ENCODE measurements at regions not wholly inside any gene's neighbourhood (a gene's known extent, or its start where the extent isn't known, plus 50 kb on each side); places are given as distances from the start of the nearest gene placed in this dataset.

DNA sequence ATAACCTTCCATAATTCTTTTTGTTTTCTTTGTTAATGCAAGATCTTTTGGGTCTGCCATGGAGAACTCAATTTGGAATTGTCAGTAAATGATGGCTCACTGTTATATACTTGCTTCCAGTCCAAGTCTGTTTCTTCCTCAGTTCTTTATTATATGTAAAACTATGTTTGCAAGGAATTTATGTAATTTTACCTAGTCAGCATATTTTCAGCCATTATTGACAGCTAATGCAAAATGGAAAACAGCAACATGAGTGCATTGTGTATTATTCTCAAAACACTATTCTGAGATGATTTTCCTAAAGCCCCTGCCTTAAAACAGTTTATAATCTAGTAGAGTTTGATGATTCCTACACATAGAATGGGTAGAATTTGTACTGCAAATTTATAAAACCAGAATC is 167.5 kb downstream of the TANC2 start:
- DNase-seq (ENCODE audit: low spot score): no peak

DNA sequence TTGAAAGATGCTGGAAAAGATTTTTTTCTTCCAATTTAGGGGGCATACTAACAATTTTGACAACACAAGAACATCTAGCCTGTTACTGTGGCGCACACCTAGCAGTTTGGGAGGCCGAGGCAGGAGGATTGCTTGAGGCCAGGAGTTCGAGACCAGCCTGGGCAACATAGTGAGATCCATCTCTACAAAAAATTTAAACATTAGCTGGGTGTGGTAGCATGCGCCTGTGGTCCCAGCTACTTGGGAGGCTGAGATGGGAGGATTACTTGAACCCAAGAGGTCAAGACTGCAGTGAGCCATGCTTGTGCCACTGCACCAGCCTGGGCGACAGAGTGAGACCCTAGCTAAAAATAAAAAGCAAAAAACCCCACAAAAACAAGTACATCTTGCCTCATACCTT is 168.8 kb downstream of the TANC2 start:
- no peak for DNase-seq (ENCODE audit: low spot score)

DNA sequence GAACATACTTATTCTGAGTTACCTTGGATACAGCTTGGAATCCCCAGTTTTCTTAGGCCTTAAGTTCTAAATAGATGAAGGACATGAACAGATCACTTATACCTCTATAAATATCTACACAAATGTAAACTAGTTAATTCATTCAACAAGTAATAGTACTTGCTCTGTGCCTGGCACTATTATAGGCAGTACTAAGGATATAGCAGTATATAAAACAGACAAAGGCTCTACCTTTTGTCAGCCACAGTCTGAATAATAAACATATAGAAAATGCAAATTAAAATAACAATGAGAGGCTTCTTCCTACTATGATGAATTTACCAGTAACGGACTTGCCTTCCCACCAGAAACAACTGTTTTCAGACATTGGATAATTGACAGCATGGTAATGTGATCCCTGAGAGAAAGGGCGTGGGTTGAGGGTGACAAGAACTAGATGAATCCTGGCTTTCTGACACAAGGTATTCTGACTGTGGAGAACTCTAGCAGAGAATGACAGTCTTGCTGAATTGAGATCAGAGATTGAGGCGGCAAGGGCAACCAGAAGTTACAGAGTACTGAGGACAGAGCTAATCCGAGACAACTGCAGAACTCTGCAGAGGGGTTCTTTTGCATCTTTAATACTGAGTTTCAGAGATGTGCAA is 170.5 kb downstream of the TANC2 start:
- DNase-seq (ENCODE audit: low spot score): no peak

DNA sequence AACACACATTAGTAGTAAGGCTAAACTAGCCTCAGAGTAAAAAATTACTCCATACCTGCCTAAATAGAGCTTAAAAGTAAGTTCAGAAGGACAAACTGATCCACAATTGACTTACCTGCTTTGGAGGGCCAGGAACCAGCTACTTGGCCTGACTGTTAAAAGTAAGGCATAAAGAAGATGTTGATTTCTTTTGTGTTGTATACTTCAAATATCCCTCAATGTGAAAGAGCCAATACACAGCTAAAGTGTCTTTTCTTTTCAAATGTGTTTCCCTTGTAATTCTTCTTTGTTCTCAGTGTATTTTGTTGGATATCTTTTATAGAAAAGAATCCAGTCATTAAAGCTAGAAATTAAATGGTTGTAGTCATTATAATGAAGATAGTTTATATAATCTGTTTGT is 171.1 kb downstream of the TANC2 start:
- DNase-seq (ENCODE audit: low spot score): no peak

DNA sequence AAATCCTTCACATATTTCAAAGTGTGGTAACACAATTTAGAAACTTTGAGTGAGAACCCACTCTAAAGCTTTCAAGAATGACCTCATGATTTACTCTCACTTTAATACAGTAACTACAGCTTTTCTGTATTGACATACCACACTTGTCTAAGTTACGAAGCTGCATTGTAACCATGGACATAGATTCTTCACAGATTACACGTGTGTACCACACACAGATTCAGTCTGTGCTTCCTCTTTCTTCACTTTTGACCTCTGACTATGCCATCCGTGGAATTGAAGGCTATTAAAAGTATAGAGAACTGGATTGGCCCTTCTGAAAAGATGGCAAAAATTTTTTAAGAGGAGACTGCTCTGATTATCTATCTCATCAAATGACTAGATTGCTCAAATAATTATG is 172.7 kb downstream of the TANC2 start:
- DNase-seq (ENCODE audit: low spot score): peak; percentile 26

DNA sequence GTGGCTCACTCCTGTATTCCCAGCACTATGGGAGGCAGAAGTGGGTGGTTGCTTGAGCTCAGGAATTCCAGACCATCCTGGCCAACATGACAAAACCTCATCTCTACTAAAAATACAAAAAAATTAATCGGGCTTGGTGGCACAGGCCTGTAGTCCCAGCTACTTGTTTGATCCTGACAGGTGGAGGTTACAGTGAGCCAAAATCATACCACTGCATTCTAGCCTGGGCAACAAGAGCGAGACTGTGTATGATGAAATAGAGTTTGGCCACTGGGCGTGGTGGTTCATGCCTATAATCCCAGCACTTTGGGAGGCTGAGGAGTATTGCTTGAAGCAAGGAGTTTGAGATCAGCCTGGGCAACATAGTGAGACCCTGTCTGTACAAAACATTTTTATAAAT is 173.3 kb downstream of the TANC2 start:
- DNase-seq (ENCODE audit: low spot score): no peak

DNA sequence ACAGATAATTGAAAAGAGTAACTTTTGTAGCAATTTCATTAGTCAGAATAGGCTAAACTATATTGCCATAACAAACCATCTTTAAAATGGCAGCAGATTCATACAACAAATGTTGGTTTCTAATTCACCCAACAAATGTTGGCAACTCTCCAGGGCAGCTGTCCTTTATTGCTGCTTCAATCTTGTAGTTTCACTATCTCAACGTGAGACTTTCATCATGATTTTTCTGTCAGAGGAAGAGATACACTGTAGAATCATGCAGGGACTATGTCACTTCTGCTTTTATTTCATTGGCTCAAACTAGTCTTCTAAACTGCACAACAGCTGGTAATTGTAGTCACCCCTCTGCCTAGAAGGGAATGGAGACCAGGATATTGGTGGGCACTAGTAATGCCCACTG is 174.2 kb downstream of the TANC2 start:
- peak; percentile 94 for DNase-seq (ENCODE audit: low spot score)

DNA sequence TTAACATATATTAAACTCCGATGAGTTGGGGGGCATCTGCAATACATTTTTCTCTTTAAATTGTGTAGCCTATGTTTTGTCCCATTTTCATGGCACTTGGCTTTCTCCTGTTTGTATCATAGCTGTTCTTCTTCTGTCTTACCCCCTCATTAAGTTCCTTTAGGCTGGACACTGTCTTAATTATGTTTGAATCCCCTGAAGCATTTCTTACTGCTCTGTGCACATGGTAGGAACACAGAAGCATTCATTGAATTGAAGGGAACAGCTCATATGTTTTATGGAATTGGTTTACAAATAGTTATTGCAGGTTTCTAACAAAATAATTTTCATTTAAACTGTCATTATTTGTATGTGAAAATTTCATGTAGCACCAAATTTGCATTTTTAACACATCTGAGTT is 176.8 kb downstream of the TANC2 start:
- DNase-seq (ENCODE audit: low spot score): no peak

DNA sequence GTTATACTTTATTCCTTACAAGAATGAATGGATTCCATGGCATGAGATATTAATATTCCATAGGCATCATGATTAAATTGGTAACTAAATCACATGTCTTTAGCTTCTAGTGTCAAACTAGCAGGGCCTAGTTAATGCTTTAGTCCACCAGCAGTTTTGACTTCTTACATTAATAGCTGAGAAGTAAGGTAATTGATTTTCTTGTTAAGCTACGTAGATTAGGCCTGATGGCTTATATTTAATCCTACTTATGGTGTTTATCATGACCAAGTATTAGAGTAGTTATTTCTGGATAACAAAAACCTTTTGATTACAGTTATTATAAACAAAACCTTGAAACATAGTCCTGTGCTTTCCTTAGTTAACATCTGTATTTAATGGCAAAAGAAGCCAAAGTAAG is 184.5 kb downstream of the TANC2 start:
- DNase-seq (ENCODE audit: low spot score): no peak

DNA sequence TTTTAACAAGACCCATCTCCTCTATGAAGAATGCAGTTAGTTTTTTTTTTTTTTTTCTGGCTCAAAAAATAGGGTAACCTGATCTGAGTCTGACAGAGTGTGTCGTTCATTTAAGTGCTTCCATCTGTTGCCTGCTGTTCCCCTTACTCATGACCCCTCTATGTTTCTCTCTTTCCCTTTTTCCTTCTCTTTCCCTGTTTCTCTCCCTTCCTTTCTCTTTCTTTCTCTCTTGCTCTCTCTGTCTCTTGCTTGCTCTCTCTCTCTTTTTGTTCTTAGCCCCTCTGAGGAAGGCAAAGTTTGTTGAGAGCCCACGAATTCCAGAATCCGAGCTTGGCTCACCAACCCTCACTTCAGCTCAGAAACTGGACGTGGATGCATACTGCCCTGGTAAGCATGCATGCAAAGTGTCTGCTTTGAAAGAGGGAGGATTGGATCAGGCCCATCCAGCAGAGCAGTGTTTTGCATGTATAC is 185.0 kb downstream of the TANC2 start:
- DNase-seq (ENCODE audit: low spot score): no peak

DNA sequence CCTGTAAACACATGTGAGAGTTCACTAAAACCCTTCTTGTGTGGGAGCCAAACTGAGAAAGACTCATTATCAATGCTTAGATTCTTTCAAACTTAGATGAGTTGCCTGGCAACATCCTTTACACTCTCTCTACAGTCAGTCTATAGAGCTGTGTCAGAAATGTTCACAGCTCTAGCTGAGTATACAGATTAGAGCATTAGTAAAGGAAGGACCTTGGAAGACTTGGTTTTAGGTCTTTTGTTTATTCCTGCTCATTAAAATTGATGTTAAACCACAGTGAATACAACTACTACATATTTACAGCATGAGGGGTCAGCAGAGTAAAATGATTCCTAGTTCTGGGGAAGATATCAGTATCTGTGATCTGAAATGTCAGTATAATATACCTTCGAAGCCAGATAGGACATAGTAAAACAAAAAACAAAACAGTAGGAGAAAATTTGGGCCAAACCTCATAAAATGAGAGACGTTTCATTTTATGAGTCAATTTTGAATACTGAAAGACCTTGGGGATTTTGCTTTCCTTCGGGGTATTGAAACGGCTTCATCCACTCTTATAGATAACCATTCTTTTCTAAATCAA is 186.0 kb downstream of the TANC2 start:
- no peak for DNase-seq (ENCODE audit: low spot score)

DNA sequence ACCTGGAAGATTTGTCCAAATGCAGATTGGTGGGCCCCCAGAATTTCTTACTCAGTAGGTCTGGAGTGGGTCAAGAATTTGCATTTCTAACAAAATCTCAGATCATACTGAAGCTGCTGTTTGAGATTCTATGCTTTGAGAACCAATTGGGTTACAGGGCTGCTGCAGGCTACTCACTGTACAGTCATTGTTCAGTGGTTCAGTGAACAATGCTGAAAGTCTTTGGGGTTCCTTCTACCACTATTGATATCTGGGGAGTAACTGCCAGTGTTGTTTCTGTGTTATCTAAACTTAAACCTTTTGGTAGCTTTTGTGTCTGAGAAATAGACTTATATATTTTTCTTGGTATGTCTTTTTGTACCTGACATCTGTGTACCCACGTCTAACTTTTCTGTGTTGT is 187.5 kb downstream of the TANC2 start:
- no peak for DNase-seq (ENCODE audit: low spot score)

DNA sequence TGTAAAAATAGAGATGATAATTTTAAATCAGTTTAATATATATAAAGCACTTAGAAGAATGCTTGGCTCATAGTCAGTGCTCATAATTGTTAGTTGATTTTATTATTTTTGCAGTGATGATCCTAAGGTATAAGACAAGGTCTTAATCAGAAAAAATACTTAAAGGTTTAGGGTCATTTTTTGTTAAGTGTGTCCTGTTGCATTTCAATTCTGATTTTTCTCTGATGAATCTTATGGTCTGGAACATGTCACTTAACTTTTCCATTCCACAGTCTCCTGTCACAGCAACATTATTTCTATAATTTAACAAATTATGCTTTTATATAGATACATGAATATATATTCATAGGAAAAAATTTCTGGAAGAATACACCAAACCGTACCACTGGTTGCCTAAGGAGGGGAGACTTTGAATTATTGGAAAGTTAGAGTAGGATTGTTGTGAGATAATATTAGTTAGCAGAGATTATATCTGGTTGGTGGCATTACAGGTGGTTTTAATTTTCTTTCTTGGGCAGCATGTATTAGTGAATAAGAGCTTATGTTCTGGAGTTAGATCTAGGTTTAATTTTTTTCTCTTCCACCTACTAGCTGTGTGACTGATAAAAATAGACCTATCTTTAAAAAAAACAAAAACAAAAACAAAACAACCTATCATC is 188.7 kb downstream of the TANC2 start:
- DNase-seq (ENCODE audit: low spot score): no peak

DNA sequence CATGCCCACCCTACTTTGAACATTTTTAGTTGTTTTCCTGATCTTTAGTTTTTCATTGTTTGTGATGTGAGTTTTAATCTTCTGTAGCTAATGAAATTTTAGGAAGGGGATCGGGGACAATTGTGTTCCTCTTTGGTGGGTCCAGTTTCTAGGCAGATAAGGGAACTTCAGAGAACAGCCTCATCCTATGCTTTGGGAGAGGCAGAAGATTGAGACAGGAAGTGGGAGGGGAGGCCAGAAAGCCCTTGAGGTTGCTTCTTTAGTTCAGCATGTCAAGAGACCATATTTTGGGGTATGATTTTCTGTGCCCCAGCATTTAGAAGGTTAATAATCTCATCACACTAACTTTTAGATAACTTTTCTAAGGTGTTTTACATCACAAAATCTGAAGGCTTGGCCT is 191.0 kb downstream of the TANC2 start:
- no peak for DNase-seq (ENCODE audit: low spot score)

DNA sequence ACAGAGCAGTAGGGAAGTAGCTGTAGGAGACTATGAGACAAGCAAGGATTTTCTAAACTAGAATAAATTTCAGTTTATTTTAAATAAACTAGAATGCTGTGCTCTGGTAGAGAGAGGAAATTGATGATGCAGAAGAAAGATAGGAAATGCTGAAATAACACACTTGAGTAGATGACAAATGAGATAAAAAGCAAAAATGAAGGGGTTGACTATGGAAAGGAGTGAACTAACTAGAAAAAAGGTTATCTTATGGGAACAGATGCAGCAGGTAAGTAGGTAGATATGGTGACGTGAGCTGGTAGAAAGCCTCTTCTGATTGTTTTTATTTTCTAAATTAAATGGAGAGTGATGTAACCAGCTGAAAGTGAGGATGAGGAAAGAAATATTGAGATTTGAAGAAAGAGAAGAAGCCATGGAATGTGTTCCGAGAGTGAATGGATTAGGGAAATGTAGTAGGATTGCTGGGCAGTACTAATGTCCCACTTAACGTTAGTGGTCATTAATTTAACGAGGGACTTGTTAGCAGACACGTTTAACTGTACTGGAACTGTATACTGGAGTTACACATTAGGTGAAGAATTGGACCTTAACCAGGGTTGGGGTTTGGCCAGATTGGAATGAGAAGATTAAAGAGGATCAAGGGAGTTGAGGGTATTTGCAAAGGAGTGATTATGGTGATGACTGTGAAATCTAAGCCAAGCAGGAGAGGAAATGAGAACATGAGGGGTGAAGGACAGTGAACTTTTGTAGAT is 196.5 kb downstream of the TANC2 start:
- DNase-seq (ENCODE audit: low spot score): no peak

DNA sequence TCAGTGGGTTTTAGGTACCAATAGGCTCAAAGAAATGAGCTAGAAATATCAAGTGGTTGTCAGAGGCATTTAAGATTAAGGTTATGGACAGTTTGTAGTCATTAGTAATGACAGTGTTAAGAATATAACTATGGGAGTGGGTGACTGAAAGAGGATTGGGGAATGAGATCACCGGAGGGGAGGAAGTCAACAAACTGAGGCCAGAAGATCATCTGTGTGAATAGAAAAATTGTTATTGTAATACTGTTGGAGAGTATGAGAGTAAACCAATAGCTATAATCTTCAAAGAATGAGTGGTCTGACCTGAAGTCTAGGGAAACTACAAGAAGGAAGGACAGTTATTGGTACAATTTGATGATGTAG is 197.1 kb downstream of the TANC2 start:
- DNase-seq (ENCODE audit: low spot score): no peak

DNA sequence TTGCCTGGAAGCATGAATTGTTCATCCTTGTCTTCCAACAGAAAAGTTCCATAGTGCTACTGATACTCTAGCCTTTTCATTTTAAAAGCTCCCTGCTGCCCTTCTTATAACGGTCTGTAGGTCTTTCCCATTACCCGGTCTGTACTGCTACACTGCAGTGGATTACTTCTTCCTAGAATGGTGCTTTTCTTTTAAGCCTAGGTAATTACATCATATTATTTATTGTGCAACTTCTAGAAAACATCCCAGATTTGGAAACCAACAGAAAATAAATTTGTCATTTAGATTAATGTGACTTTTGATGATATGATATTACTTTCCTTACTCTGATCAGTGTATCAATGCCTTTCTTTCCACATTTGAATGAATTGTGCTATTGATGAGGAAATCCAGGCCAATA is 199.4 kb downstream of the TANC2 start:
- no peak for DNase-seq (ENCODE audit: low spot score)

DNA sequence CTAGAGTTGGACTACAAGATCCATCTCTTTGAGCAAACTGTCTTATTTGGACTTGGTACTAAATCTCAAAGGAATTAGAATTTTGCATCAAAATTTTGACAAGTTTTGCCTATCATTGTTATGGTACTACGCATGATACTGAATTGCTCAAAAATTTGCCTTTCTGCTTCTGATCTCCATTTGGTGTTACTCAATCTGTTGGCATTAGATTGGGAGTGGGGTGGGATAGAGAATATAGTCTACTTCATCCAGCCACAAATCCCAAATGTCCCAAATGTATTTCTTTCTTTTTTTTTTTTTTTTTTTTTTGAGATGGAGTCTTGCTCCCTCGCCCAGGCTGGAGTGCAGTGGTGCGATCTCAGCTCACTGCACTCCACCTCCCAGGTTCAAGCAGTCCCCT is 204.8 kb downstream of the TANC2 start:
- DNase-seq (ENCODE audit: low spot score): no peak

DNA sequence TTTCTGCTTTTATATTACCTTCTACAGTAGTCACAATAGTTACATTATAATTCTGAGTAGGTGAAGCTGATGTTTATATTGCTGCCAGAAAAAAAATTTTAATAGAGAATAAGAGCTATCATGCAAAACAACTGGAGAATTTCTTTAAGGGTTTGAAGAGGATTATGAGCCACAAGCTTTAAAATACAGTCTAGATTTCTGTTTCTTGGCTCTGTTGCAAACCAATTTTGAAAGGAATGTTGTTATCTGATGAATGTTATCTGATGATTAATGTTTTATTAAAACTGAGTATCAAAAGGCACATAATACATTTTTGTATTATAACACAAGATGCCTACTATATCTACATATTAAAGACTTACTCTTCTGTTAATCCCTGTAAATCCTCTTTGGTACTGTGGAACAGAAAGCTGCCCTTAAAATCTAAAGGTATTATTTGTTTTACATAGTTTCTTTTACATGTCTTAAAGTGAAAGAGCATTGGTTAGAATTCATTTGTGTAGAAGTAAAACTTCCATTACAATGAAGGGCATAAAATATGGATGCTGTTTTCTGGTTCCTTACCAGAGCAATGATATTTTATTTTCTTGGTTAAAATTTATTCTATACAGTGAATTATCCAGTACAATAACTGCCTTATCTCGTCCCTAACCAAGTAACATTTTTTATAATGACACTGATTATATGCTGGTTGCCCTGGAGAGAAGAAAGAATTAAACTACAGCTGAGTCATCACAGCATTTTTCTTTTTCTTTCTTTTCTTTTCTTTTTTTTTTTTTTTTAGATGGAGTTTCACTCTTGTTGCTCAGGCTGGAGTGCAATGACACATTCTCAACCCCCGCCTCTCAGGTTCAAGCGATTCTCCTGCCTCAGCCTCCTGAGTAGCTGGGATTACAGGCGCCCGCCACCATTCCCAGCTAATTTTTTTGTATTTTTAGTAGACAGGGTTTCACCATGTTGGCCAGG is 205.7 kb downstream of the TANC2 start:
- no peak for DNase-seq (ENCODE audit: low spot score)

DNA sequence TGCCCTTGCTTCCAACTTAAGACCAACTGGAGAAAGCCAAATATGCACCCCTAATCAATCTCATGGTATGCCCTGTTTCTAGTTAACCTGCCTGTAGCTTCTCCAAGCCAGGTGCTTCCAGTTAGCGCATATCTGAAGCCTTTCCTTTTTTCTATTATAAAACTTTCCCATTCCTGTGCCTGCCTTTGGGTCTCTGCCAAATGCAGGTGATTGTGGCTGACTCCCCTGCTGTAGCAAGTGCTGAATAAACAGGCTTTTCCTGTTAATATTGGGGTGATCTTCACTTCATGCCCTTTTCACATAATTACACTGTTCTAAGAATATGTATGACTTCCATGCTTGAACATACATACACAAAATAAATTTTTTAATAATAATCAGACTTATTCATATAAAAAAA is 207.4 kb downstream of the TANC2 start:
- no peak for DNase-seq (ENCODE audit: low spot score)

DNA sequence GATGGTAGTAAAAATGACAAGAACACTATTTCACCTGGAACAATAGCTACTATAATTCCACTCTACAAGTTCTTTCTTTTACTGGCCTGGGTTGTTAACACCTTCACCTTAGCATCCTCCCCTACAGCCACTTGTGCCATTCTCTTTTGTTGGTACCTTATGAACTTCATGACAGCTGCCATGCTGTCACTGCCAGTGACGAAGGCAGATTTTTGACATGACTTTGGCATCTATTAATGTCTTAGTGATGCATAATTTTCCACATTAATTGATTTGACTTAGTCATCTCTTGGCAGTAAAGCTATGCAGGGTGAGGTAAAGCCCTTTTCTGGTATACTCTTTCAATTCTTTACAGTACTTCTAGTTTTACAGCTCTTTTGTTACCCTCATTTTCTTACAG is 207.9 kb downstream of the TANC2 start:
- DNase-seq (ENCODE audit: low spot score): no peak

DNA sequence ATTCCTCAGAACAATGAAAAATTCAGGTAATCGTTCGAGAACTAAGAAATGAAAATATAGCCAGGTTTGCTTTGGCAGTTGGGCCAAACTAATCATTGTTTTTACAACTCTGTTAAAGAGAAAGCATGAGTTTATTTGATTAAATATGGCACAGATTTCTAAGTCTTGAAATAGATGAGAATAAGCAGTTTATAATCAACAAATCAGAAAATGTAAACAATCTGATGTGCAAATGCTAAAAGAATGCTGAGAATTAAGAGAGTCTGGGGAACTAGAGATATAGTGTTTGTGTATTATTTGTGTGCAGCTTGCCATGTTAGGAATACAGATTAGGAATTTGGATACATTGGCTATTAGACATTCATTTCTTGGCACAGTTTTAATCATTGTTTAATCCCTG is 212.5 kb downstream of the TANC2 start:
- DNase-seq (ENCODE audit: low spot score): no peak
